HL-60 (cell line): ENCODE measurements at regions not wholly inside any gene's neighbourhood (a gene's known extent, or its start where the extent isn't known, plus 50 kb on each side); places are given as distances from the start of the nearest gene placed in this dataset.

Experiments
- DNase-seq, 2 experiments: peaks; one replicate each; pipeline ENCODE4 v3.0.0-alpha.2; 2010 to 2020; ENCODE audit warnings: low read depth in 1 of 2, low spot score in 1 of 2
- H3K27ac ChIP-seq: fragments of 250-450 bp; sonication (Bioruptor Pico); replicated peaks from 2 replicates; pipeline ENCODE4 v1.5.1; 2020; ENCODE audit warnings: mild to moderate bottlenecking, moderate library complexity
- H3K27me3 ChIP-seq: fragments of 250-450 bp; sonication (Bioruptor Pico); 2 replicates; pipeline ENCODE4 v1.5.1; 2021; ENCODE audit warnings: mild to moderate bottlenecking, moderate library complexity; ENCODE audit not compliant: insufficient read depth, poor library complexity, severe bottlenecking
- H3K4me3 ChIP-seq: replicated peaks from 2 replicates; pipeline ENCODE4 v1.5.1; 2011; ENCODE audit warnings: mild to moderate bottlenecking, control low read depth, low read length; ENCODE audit not compliant: insufficient read depth
- GABPA ChIP-seq: IDR thresholded peaks from 2 replicates; pipeline ENCODE4 v1.6.1; 2012; ENCODE audit warnings: low read depth
- POLR2AphosphoS5 ChIP-seq: IDR thresholded peaks from 2 replicates; pipeline ENCODE4 v1.6.1; 2012; ENCODE audit warnings: low read depth
- SPI1 ChIP-seq: IDR thresholded peaks from 2 replicates; pipeline ENCODE4 v1.6.1; 2012; ENCODE audit warnings: low read depth, mild to moderate bottlenecking, borderline replicate concordance
- TF ChIP-seq, protein P1 (sequence below): IDR thresholded peaks from 2 replicates; pipeline ENCODE4 v1.6.1; 2012; ENCODE audit warnings: low read depth; ENCODE audit not compliant: insufficient replicate concordance
- TF ChIP-seq, protein P2 (sequence below): IDR thresholded peaks from one replicate; pipeline ENCODE4 v1.5.1; 2011; ENCODE audit warnings: low read length, control low read depth, inconsistent platforms; ENCODE audit not compliant: insufficient read depth

DNA sequence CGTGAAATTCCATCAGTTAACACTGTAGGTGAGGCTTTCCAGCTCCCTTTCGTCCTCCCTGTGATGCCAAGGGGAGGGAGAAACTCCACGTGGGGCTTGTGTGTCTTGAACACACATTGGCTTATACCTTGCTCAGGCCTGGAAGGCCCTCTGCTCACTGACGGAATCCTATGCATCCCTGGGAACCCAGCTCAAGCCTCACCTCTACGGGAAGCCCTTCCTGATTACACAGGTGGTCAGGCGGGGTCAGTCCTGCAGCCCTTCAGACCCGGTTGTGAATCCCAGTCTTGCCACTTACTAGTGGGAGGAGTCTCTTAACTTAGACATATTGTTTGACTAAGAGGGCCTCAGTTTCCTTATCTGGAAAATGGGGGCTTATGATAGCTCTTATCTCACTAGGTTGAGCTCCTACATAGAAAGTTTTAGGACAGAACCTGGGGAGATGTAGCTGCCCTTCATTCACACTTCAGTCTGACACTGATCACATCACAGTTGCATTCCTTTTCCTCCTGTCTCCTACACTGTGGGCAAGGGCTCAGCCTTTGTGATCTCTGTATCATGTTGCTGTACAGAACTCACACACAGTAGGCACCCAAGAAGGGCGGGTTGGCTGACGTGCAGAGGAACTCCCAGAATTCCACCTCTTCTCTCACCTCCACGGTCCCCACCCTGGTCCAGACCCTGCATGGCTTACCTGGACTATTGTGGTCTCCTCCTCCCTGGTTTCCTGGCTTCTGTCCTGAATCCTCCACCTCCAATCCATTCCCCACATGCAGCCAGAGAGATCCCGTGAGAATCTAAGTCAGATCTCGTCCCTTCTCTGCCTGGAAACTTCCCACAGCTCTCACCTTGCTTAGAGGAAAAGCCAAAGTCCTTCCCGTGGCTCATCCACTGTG lies 129.6 kb downstream of the CEBPB start:
- Histone ChIP-seq H3K27ac (no peak overlapping the region), H3K4me3 (no peak overlapping the region), H3K27me3 (no peaks in the 10 kb centered on the region)
- no peak for DNase-seq
- TF ChIP-seq POLR2AphosphoS5 = no peak
- TF ChIP-seq, protein P1, sequence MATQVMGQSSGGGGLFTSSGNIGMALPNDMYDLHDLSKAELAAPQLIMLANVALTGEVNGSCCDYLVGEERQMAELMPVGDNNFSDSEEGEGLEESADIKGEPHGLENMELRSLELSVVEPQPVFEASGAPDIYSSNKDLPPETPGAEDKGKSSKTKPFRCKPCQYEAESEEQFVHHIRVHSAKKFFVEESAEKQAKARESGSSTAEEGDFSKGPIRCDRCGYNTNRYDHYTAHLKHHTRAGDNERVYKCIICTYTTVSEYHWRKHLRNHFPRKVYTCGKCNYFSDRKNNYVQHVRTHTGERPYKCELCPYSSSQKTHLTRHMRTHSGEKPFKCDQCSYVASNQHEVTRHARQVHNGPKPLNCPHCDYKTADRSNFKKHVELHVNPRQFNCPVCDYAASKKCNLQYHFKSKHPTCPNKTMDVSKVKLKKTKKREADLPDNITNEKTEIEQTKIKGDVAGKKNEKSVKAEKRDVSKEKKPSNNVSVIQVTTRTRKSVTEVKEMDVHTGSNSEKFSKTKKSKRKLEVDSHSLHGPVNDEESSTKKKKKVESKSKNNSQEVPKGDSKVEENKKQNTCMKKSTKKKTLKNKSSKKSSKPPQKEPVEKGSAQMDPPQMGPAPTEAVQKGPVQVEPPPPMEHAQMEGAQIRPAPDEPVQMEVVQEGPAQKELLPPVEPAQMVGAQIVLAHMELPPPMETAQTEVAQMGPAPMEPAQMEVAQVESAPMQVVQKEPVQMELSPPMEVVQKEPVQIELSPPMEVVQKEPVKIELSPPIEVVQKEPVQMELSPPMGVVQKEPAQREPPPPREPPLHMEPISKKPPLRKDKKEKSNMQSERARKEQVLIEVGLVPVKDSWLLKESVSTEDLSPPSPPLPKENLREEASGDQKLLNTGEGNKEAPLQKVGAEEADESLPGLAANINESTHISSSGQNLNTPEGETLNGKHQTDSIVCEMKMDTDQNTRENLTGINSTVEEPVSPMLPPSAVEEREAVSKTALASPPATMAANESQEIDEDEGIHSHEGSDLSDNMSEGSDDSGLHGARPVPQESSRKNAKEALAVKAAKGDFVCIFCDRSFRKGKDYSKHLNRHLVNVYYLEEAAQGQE = no peak
- TF ChIP-seq GABPA = no peak
- TF ChIP-seq, protein P2, sequence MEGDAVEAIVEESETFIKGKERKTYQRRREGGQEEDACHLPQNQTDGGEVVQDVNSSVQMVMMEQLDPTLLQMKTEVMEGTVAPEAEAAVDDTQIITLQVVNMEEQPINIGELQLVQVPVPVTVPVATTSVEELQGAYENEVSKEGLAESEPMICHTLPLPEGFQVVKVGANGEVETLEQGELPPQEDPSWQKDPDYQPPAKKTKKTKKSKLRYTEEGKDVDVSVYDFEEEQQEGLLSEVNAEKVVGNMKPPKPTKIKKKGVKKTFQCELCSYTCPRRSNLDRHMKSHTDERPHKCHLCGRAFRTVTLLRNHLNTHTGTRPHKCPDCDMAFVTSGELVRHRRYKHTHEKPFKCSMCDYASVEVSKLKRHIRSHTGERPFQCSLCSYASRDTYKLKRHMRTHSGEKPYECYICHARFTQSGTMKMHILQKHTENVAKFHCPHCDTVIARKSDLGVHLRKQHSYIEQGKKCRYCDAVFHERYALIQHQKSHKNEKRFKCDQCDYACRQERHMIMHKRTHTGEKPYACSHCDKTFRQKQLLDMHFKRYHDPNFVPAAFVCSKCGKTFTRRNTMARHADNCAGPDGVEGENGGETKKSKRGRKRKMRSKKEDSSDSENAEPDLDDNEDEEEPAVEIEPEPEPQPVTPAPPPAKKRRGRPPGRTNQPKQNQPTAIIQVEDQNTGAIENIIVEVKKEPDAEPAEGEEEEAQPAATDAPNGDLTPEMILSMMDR = no peak
- TF ChIP-seq SPI1 = no peak

DNA sequence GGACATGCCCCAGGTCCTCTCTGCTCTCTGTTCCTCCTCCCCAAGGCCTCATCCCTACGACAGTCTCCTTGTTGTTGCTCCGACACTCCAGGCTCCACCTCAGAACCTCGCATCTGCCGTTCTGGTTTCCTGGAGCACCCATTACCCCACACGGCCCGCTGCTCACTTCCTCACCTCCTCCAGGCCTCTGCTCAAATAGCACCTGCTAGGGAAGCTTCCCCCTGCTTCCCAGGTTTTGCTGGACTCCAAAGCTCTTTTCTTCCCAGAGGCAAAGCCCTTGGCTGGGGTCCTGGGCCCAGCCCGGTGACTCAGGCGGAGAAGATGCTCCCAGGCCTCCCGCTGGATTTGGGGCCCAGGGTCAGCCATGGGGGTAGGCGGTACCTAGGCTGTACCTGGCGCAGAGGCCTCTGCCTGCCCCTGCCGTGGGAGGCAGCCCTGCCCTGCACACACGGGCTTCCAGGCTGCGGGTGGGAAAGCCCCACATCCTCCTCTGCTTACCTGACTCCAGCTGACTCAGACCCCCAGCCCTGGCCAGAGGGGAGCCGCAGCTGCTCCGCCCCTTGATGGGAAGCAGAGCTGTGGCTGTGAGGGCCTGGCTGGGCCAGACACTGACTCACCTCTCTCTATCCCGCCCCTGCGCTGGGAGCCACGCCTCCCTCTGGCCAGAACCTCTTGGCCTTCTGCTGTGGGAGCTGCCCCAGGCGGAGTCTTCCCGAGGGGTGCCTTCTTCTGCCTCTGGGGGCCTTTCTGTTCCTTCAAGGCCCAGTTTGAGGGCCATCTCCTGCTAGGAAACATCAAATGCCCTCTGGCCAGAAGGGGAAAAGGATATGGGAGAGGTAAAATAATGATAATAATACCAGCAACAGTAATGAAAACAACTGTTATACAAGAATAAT lies 130.5 kb downstream of the CEBPB start:
- no peak overlapping the region for H3K27ac ChIP-seq
- DNase-seq = no peak
- no peaks in the 10 kb centered on the region for H3K27me3 ChIP-seq
- H3K4me3 ChIP-seq = no peak overlapping the region
- TF ChIP-seq SPI1 (peak; percentile 29; the same call in 1 of the 2 replicates), GABPA (no peak)

DNA sequence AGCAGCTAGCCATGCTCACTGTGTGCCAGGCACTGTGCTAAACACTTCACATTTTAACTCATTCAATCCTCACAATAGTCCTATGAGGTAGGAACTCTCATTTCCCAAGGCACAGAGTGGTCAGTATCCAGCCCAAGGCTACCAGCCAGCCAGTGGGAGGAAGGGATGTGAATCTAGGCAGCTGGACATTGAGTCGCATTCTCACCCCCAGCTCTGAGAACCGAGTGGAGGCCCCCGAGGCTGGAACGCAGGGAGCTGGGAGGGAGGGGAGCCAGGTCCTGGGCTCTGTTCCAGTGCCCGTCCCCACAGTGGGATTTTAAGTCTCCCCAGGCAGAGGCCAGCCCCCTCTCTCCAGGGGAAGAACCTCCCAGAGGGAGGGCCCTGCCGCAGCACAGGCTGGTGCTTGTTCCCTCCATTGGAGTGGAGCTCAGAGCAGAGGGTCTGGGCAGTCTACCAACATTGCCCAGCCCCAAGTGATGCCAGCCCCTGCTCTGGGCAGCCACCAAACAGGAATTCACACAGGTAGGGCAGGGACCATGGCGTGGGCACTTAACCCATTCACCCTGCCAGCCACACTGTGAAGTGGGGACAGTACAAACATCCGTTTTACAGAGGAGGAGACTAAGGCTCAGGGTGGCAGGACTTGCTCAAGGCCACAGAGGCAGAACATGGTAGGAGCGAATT lies 131.3 kb downstream of the CEBPB start:
- no peak overlapping the region for H3K4me3 ChIP-seq
- H3K27me3 ChIP-seq = no peaks in the 10 kb centered on the region
- TF ChIP-seq, protein P2 = no peak
- TF ChIP-seq POLR2AphosphoS5 = no peak
- TF ChIP-seq, protein P1 = no peak
- TF ChIP-seq GABPA = no peak
- no peak for TF ChIP-seq SPI1
- H3K27ac ChIP-seq = no peak overlapping the region
- no peak for DNase-seq
